A549 (cell line): ENCODE measurements at regions not wholly inside any gene's neighbourhood (a gene's known extent, or its start where the extent isn't known, plus 50 kb on each side); places are given as distances from the start of the nearest gene placed in this dataset.
"Not testable (repeated sequence)": the region's sequence is repeated elsewhere in the genome, so short reads cannot be mapped to it uniquely, and the experiment has no call there.

Experiments used
- BHLHE40 ChIP-seq: IDR thresholded peaks from 2 replicates; pipeline ENCODE4 v1.6.1; 2012; ENCODE audit warnings: low read depth, low read length, inconsistent platforms
- CHD2 ChIP-seq: fragments of 150-350 bp; IDR thresholded peaks from 2 replicates; pipeline ENCODE4 v1.6.1; 2014; ENCODE audit warnings: low read length; ENCODE audit not compliant: partially characterized antibody
- CTCF ChIP-seq: fragments of >200 bp; sonication (Bioruptor Twin); formaldehyde crosslinking; IDR thresholded peaks from 3 replicates; pipeline ENCODE4 v1.5.1; 2016
- EP300 ChIP-seq, 2 experiments: fragments of >200 bp; sonication (Bioruptor Twin); formaldehyde crosslinking; IDR thresholded peaks; 2 replicates in 1 of 2; 3 replicates in 1 of 2; pipeline ENCODE4 v1.6.1; 2016 to 2017
- GATA3 ChIP-seq: IDR thresholded peaks from 2 replicates; pipeline ENCODE4 v1.6.1; 2012; ENCODE audit warnings: borderline replicate concordance
- JUN ChIP-seq, 2 experiments: fragments of >200 bp; sonication (Bioruptor Twin); formaldehyde crosslinking; IDR thresholded peaks; 2 replicates in 1 of 2; 3 replicates in 1 of 2; pipeline ENCODE4 v1.6.1; 2016 to 2017
- MAFK ChIP-seq: fragments of 450-650 bp; IDR thresholded peaks from 2 replicates; pipeline ENCODE4 v1.6.1; 2014; ENCODE audit not compliant: partially characterized antibody
- POLR2A ChIP-seq: IDR thresholded peaks from 2 replicates; pipeline ENCODE4 v1.6.1; 2012; ENCODE audit warnings: mild to moderate bottlenecking, low read length
- POLR2AphosphoS2 ChIP-seq: conservative IDR thresholded peaks from 2 replicates; pipeline ENCODE4 v1.6.1; 2012; ENCODE audit warnings: low read length, improper control_type of control experiment, inconsistent platforms
- RAD21 ChIP-seq, 2 experiments: fragments of >200 bp in 1 of 2; sonication (Bioruptor Twin) in 1 of 2; formaldehyde crosslinking in 1 of 2; IDR thresholded peaks in 1 of 2; conservative IDR thresholded peaks in 1 of 2; 2 replicates in 1 of 2; 3 replicates in 1 of 2; pipeline ENCODE4 v1.6.1; 2012 to 2018; ENCODE audit warnings: inconsistent platforms in 1 of 2
- RCOR1 ChIP-seq: fragments of 150-350 bp; IDR thresholded peaks from 2 replicates; pipeline ENCODE4 v1.6.1; 2014; ENCODE audit warnings: antibody characterized with exemption, low read length, low read depth
- USF2 ChIP-seq: fragments of 450-650 bp; IDR thresholded peaks from 2 replicates; pipeline ENCODE4 v1.6.1; 2014; ENCODE audit warnings: antibody characterized with exemption

GRCh38 chr9:64100571-64101155 lies 1184.3 kb downstream of the FOXD4L5 start:
- not testable (repeated sequence) for TF ChIP-seq GATA3; CTCF; POLR2A; RAD21 (conservative IDR thresholded peaks at IDR 0.05 in 1 of 2, IDR thresholded peaks at IDR 0.05 in 1 of 2); JUN (IDR thresholded peaks at IDR 0.05); EP300 (IDR thresholded peaks at IDR 0.05); BHLHE40; MAFK; RCOR1; POLR2AphosphoS2; CHD2; USF2
